Neural progenitor cell (in vitro differentiated cells): ENCODE measurements at regions not wholly inside any gene's neighbourhood (a gene's known extent, or its start where the extent isn't known, plus 50 kb on each side); places are given as distances from the start of the nearest gene placed in this dataset.

Experiments
- EZH2 ChIP-seq: fragments of 200-600 bp; sonication (generic); IDR thresholded peaks from 2 replicates; pipeline ENCODE4 v1.6.1; 2017; ENCODE audit warnings: antibody characterized with exemption, mild to moderate bottlenecking, moderate library complexity
- TF ChIP-seq, protein P1 (sequence below): fragments of 200-600 bp; sonication (generic); IDR thresholded peaks from 2 replicates; pipeline ENCODE4 v1.5.1; 2017; ENCODE audit warnings: antibody characterized with exemption, mild to moderate bottlenecking

DNA sequence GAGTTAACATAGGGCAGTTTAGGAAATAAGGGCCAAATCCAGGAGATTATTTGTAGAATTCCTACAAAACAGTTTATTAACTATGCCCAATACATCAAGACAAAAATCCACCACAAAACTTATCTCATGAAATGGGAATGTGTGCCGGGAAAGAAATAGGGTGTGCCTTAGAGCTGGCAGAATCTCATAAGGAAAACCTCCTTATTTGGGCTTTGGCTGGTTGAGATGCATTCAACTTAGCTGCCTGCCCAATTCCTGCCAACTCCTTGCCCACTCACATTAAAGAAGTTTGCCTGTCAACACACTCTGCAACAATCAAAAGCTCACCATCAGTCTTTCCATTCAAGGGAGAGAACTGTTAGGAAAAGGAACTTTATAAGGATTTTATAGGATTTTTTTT is 500.6 kb downstream of the SATB2 start:
- TF ChIP-seq, protein P1, sequence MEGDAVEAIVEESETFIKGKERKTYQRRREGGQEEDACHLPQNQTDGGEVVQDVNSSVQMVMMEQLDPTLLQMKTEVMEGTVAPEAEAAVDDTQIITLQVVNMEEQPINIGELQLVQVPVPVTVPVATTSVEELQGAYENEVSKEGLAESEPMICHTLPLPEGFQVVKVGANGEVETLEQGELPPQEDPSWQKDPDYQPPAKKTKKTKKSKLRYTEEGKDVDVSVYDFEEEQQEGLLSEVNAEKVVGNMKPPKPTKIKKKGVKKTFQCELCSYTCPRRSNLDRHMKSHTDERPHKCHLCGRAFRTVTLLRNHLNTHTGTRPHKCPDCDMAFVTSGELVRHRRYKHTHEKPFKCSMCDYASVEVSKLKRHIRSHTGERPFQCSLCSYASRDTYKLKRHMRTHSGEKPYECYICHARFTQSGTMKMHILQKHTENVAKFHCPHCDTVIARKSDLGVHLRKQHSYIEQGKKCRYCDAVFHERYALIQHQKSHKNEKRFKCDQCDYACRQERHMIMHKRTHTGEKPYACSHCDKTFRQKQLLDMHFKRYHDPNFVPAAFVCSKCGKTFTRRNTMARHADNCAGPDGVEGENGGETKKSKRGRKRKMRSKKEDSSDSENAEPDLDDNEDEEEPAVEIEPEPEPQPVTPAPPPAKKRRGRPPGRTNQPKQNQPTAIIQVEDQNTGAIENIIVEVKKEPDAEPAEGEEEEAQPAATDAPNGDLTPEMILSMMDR: no peak
- no peak for TF ChIP-seq EZH2
